GM18858 (cell line): ENCODE measurements at regions not wholly inside any gene's neighbourhood (a gene's known extent, or its start where the extent isn't known, plus 50 kb on each side); places are given as distances from the start of the nearest gene placed in this dataset.
"Not testable (repeated sequence)": the region's sequence is repeated elsewhere in the genome, so short reads cannot be mapped to it uniquely, and the experiment has no call there.

ENCODE experiments used
- ATAC-seq: cut with Tn5 transposase; IDR thresholded peaks from one replicate; pipeline ENCODE4 v1.9.1; 2021; ENCODE audit not compliant: unreplicated experiment

GRCh38 chr1:104288322-104288721, 538.6 kb downstream of the AMY1C start:
- not testable (repeated sequence) for ATAC-seq

DNA sequence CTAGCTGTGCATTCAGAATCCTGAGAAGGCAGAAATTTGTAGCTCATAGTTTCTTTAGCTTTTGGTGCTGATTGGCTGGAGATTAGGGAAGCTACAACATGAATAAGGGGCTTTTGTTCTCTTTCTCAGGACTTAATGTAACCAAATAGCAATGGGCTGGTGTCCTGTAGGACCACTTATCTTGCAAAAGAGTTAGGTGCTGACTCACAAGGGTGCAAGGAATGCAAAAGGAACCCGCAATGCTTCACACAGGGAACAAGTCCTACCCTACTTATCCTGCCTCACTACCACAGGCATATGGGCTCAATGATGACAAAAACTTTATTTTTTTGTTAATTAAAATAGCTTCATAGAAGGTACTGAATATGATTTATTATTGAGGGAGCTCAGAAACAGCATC, 541.5 kb downstream of the AMY1C start:
- no peak for ATAC-seq

GRCh38 chr1:104294259-104294658, 544.6 kb downstream of the AMY1C start:
- ATAC-seq, result no peak

DNA sequence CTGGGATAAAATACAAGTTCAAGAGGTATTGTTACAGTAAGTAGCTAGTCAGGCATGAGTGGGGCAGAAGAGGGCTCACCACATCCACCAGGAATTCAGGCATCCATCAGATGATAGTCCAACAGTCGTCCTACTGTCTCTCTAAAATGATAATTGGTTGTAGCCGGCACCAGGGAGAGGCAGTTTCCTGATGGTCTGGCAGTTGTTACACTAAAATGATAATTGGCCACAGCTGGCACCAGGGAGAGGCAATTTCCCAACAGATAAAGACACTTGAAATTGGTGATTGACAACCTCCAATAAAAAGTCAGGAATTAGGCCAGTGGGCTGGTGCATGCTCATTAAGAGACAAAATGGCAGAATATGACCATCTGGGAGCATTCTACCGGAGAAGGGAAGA, 545.8 kb downstream of the AMY1C start:
- ATAC-seq, result no peak

DNA sequence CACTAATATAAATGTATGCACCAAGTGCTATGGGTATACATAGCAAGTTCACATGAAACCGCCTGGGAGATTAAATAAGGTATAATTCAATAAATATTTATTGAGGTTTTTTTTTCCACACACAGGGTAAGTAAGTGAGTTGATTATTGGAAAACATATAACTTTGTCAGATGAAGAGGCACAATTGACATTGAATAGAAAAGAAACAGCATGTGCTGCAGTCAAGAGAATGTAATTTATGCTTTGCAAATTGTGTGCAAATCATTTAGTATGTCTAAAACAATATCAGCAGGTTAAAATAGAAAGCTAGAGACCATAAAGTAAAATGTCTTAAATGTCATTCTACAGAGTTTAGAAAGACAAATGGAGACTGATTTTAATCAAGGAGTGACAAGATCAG, 560.0 kb downstream of the AMY1C start:
- no peak for ATAC-seq

GRCh38 chr1:104315823-104316222, 566.1 kb downstream of the AMY1C start:
- no peak for ATAC-seq

DNA sequence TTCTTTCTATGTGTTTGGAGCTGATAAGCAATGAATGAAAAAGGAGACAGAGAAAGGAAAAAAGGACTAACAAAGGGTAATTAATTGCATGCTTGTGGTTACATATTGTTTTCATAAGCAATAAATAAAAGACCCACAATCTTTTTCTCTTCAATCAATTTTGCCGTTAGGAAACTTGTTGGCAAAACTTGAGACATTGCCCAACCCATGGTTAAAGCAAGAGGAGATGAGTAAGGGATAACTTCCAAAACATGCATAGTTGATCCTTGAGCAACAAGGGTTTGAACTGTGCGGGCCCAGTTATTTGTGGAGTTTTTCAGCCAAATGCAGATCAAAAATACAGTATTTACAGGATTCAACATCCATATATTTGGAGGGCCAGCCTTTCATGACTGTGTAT, 572.4 kb downstream of the AMY1C start:
- ATAC-seq, result no peak

GRCh38 chr1:104329278-104329677, 579.6 kb downstream of the AMY1C start:
- ATAC-seq, result no peak

GRCh38 chr1:104331763-104332162, 582.1 kb downstream of the AMY1C start:
- ATAC-seq, result no peak

- not testable (repeated sequence) for ATAC-seq
Observed at GRCh38 chr1:104337927-104338326, 588.2 kb downstream of the AMY1C start.

DNA sequence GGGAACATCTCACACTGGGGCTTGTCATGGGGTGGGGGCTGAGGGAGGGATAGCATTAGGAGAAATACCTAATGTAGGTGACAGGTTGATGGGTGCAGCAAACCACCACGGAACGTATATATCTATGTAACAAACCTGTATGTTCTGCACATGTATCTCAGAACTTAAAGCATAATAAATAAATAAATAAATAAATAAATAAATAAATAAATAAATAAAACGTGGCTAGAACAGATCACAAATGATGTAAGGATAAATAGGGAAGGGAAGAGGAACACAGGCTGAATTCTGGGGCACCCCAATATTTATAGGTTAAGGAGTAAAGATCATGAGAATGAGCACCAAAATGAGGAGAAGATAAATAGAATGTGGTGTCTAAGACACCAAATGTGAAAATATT, 592.2 kb downstream of the AMY1C start:
- no peak for ATAC-seq

DNA sequence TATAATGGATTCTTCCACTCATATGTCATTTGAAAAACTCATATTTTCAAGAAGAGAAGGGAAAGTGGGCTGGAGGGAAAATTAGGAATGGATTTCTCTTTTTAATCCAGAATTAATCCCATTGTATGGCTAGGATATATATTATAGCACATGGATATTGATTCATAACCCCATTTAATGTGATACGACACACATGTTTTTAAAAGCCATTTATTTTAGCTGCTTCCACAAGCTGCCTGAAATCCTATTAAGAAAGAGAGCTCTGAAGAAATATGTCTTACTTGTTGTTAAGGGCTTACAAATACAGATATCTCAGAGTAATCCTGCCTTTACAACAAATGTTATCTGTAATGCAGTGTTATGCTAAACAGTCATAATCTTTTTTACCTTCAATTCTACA, 598.6 kb downstream of the AMY1C start:
- ATAC-seq, result no peak

GRCh38 chr1:104353580-104353979, 603.9 kb downstream of the AMY1C start:
- no peak for ATAC-seq

- no peak for ATAC-seq
Observed at GRCh38 chr1:104358086-104358485, 608.4 kb downstream of the AMY1C start.

- no peak for ATAC-seq
Observed at GRCh38 chr1:104358621-104359020, 608.9 kb downstream of the AMY1C start.

DNA sequence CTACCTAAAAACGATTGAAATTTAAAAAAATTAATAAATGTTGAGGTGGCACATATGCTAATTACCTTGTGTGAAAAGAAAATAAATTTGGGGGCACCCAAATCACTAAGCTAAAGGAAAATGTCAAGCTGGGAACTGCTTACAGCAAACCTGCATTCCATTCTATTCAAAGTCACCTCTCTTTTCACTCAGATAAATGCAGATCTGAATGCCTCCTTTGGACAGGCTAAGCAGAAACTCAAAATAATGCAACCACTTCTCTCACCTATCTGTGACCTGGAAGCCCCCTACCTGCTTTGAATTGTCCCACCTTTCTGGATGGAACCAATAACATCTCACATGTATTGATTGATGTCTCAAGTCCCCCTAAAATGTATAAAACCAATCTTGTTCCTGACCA, 628.7 kb downstream of the AMY1C start:
- no peak for ATAC-seq

- no peak for ATAC-seq
Observed at GRCh38 chr1:104380003-104380402, 630.3 kb downstream of the AMY1C start.

DNA sequence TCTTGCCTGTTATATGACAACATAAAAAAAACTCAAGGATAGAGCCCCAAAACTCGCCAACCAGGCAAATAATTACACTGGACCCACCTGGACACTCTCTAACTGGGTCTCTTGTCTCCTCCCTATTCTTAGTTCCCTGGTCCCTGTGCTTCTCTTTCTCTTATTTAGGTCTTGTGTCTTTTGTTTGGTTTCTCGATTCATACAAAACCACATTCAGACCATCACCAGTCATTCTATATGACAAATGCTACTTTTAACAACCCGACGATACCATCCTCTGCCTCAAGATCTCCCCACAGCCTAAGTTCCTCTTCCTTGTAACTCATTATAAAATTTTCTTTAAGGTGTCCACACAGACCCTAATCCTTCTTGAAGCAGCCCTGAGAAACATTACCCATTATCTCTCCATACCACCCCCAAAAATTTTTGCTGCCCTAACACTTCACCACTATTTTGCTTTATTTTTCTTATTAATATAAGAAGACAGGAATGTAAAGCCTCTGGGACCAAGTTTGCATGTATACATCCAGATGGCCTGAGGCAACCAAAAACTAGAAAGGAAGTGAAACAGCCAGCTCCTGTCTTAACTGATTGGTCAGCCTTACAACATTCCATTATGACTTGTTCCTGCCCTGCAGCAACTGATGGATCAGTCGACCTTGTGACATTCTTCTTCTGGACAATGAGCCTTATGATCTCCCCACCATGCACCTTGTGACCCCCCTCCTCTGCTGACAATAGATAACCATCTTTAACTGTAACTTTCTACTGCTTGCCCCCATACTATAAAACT, 638.2 kb downstream of the AMY1C start:
- no peak for ATAC-seq

GRCh38 chr1:104392552-104392951, 642.9 kb downstream of the AMY1C start:
- ATAC-seq, result no peak

- no peak for ATAC-seq
Observed at GRCh38 chr1:104402178-104402577, 652.5 kb downstream of the AMY1C start.

DNA sequence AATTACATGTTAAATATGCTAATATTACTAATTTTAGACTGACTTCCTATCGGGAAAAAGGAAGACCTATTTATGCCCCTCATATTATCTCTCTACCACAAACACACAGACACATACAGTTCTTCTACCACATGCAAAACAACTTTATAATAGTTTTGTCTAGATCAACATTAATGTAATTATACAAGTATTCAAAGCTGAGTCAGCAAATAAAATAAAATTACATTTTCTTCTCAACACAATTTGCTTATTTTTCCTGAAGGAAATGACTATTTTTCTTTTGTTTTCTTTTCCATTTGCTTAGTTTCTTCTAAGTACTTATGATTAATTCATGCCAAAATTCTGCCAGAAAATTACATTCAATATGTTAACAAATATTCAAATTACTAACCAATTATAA, 654.2 kb downstream of the AMY1C start:
- ATAC-seq, result no peak

GRCh38 chr1:104406728-104407127, 657.0 kb downstream of the AMY1C start:
- ATAC-seq, result no peak

GRCh38 chr1:104408268-104408667, 658.6 kb downstream of the AMY1C start:
- ATAC-seq, result no peak
